ENCODE measurements at regions not wholly inside any gene's neighbourhood (a gene's known extent, or its start where the extent isn't known, plus 50 kb on each side); places are given as distances from the start of the nearest gene placed in this dataset.

DNA sequence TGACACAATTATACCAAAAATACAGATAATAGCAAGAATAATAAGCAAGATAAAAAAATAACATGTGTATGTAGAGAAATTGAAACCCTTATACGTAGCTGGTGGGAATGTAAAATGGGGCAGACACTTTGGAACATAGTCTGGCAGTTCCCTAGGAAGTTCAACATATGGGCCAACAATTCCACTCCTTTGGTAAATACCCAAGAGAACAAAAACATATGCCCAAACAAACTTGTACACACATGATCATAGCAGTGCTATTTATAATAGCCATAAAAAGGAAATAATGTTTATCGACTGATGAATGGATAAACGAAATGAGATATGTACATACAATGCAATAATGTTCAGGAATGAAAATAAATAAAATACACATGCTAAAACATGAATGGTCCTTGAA is 462.4 kb upstream of the SORCS1 start:
- no peak for DNase-seq

DNA sequence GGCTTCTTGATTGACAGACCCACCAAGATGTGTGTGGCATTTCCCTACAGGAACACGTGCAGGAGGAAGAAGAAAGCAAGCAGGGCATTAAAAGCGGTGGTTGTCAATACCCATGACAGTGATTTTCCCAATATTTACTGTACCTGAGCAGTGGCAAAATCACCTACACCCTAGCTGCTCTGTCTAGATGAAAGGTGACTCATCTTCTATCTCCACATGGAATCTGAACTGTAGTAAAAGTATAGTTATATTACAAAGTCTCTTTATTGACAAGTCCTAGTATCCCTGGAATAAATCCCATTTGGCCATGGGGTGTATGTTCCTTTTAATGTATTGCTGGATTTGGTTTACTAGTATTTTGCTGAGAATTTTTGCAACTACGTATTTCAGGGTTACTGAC is 458.8 kb upstream of the SORCS1 start:
- DNase-seq = no peak

DNA sequence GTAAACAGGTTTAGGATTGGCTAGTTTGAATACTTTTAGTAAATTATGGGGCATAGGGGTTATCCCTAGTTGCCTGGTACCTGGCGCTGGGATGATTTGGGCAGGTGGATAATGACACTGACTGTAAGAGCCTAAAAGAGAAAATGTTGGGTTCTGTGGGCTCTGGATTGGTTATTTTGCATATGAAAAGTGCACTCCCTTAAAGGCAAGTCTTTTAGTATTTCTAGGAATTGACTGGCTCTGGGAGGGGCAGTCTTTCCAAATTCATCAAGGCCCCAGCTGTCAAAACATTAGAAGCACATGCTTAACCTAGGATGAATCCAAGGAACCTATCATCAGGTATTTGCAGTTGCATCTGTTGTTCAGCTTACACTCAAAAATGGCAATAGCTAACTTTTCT is 454.6 kb upstream of the SORCS1 start:
- no peak for DNase-seq

DNA sequence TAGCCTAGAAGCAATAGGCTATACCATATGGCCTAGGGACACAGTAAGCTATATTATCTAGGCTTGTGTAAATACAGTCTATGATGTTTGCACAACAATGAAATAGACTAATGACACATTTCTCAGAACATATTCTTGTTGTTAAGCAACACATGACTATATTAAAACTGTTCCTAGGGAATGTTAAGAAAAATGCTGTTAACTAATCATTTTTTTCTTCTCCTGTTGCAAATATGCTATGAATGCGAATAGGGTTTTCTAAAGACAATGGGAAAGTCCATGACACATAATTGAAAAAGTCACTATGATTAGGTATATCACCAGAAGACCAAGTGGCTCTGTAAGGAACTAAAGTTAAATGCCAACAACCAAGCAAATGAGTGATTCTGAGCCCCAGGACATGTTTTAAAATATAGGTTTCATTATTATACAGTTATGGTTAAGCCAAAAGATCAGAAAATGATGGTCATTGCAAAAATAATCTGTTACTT is 454.0 kb upstream of the SORCS1 start:
- DNase-seq = no peak

DNA sequence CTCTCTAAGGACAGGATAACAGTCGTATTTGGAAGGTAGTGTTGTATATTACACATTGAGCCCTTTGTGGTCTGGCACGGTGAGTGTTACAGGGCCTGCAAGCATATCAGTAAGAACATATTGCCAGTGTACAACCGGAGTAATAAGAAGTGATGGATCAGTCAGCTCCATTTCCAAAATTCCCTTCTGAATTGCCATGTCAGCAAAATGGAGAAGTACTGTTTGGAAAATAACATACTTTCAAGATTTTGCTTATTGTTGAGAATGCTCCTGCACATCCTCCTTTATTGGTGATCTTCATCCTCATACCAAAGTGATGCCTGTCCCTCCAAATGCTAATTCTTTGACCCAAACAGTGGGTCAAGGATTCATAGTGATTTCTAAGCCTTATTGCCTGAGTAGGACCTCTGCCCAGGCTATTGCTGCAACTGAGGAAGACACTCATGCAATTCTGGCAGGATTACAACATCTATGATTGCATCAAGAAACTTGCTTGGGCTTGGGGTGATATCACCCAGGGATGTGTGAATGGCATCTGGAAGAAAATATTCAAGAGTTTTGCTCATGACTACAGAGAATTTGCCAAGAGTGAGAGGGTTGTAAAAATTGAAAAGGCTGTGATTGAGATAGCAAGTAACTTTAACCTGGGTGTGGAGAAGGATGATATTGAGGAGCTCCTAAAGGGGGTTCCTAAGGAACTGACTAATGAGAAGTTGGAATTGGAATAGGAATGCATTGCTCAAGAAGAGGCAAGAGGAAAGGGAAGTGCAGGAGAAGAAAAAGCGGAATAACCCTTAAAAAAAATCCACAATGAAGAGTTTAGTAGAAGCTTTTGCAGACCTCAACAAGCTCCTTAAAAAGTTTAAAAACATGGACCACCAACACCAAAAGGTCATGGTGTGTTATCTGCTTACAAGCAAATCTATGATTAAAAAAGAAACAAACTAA is 452.2 kb upstream of the SORCS1 start:
- DNase-seq = no peak

DNA sequence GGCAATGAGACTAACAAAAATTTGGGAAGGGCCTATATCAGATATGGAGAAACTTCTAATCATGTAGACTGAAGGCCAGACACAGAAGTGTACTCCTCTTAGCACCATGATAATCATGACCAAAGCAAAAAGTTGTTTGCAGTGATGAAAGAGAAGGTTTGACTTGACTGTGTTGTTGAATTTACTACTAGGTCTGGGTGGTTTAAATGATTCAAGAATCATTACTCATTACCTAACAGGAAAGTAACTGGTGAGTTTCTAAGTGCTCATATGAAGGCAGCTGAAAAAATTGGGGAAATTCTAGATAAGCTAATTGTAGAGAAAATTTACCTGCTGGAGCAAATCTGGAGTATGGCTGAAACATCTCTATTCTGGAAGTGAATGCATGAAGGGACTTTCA is 451.5 kb upstream of the SORCS1 start:
- no peak for DNase-seq

DNA sequence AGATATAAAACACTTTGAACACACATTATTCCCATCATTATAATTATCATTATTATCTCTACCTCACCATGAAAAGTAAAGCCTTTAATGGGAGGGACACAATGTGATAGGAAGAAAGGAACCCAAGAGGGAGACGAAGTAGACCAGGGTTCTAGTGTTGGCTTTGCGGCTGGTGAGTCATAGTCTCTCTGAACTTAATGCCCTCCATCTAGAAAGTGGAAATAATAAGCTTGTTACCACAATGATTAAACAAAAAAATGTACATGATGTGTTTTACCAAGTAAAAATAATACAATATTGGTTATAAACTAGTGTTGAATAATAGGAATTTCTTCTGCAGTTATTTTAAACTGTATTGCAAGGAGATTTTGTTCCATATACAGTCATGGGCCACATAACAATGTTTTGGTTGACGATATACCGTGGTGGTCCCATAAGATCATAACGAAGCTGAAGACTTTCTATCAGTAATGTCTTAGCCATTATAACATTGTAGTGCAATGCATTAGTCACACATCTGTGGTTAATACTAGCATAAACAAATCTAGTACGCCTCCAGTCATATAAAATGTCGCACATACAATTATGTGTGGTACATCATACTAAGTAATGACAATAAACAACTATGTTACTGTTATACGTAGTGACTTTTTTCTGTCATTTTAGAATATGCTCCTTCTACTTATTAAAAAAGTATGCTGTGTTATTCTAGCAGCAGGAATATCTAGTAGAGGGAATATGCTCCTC is 450.6 kb upstream of the SORCS1 start:
- DNase-seq = no peak

DNA sequence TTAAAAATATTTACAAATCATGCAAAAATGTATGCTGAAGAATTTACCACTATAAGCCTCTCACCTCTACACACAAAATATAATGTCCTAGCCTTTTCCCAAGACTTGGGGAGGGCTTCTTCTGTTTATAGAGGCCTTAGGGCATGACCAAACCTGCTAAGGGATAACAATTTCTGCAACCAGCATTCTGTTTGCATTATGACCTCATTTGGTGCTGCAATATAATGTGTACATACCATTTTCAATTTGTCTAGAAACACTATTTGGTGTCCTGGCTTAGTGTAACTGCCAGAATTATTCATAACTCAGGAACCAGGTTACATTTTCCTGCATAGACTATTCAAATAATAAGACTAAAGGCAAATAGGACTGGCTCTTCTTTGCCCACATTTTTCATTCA is 446.6 kb upstream of the SORCS1 start:
- DNase-seq = no peak

DNA sequence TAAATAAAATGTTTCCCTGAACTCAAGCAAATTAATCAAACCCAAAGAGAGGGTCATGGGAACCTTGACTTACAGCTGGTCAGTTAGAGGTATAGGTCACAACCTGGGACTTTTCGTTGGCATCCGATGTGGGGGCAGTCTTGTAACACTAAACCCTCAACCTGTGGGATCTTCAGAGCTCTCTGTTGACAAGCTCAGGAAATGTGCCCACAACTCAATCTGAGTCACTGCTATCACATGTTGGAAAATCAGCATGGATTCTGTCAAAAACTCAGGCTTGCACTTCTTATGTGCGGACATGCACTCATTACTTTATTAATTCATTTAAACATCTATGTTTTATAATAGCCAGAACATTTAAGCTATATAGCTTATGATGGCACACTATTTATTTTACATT is 424.6 kb upstream of the SORCS1 start:
- no peak for DNase-seq

DNA sequence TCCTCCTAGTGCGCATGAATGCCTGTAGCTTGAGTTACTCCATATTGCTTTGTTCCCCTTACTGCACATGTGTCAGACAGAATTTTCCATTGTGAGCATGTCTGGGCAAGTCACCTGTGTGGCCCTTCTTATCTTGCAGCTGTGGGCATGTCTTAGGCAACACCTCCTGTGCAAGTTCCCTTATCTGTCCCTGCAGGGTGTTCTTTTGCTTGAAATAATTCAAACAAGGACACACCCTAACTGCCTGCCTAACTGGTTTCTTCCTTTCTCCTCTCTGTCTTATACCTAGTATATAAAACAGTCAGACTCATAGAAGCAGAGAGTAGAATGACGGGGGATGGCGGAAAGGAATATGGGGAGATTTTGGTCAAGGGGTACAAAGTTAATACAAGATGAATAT is 421.1 kb upstream of the SORCS1 start:
- no peak for DNase-seq

DNA sequence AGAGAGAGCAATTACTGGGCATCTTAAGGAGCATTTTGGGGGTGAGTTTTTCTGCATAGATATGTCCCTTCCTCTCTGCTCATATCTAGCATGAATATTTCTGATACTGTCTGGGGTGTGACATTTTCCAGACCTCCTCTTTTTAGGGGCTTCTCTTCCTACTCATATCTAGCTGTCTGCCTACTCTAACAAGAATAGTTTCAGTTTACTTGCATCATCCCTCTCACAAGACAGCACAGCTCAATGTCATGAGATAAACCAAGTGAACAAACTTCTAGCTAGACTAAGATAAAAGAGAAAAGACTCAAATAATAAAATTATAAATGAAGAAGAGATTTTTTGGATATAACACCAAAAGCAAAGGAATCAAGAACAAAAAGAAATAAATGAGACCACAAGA is 419.5 kb upstream of the SORCS1 start:
- DNase-seq = no peak

DNA sequence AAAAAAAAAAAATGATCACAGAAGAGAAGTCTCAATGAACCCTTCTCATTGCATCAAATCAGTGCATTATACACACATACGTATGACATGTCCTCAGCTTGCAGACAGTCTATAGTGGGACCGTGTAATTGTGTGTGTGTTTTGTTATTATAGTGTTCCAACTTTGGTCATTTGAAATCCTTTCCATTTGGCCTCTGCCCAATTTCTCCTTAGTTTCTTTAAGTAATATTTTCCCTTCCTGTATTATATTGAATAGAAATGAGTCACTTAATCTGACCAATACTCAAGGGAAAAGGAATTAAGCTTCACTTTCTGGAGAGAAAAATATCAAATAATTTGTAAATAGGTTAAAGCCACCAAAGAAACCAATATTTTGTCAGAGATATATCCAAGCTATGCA is 415.5 kb upstream of the SORCS1 start:
- no peak for DNase-seq

DNA sequence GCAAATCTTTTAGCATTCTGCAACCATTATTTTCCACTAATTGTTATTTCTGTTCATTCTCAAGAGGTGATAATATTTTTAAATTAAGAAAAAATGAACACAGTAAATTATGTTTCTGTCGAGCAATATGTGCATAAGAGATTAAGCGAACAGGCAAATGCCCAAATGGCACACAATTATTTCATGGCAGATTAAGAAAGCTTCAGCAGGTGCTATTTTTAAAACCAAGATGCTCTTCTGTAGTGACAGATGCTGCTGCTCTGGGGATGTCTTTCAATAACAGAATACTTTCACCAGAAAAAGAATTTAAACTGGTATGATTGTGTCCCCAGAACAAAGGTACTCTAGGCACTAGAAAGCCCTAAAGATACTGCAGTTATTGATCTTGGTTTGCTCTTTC is 412.7 kb upstream of the SORCS1 start:
- no peak for DNase-seq

DNA sequence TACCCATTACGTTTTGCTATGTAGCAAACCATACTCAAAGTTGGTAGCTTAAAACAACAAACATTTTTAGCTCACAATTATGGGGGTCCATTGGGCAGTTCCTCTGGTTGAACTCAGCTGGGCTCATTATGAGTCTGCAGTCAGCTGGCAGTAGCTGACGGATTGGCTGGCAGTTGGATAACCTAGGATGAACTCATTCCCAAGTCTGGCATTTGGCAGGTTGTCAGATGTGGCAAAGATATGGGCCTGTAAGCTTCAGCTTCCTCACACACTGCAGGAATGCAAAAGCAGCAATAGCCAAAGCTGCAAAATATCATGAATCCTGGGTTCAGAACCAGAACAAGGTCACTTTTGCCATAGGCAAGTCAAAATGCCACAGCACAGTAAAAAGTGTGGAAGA is 412.2 kb upstream of the SORCS1 start:
- no peak for DNase-seq

DNA sequence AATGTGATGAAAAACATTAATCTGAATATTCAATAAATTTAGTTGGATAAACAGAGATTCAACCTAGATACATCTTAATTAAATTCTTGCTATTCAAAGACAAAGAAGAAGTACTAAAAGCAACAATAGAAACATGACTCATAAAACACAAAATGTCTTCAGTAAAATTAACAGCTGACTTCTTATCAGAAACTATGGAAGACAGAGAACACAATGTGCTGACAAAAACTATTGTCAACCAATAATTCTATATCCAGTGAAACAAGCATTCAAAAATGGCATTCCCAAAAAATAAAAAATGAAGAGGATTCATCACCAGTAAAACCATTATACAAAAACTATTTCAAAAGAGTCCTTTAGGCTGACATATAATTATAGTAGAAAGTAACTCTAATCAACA is 400.5 kb upstream of the SORCS1 start:
- DNase-seq = no peak

DNA sequence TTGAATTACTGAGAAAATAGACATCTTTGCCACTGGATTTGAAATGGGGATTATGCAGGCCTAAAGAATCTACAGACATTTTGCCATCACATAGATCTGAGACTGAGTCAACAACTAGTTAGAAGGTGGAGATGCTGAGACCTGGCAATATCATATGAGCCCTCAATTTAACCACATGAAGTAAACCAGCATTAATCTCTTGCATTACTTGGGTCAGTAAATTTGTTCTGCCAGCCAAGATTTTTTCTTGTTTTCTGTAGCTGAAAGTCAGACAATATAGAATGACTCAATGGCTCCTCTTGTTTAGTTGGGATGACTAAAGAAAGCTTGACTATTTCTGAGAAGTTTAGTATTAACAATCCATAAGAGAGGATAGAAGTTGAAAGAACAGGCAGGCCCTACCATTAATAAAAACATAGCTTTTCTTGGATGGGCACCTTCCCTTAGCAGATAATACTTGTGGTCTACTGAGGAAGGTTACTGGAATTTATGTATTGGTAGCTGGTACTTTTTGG is 396.7 kb upstream of the SORCS1 start:
- DNase-seq = no peak

DNA sequence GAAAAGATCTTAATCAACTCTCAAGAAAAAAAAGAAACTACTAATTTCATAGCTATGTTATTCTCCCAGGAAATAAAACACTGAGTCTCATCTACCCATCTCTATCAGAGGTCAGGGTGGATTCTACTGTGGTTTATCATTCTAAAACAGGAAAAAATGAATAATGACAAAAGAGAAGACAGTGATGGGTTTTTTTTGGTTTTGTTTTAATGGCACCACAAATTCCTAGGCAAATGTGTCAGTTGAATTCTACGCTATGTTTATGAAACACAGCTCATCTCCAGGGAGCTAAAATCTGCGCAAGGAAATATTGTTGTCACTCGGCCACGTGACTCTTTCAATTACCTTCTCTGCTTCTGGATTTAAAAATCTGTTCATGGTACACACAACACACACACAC is 393.4 kb upstream of the SORCS1 start:
- no peak for DNase-seq

DNA sequence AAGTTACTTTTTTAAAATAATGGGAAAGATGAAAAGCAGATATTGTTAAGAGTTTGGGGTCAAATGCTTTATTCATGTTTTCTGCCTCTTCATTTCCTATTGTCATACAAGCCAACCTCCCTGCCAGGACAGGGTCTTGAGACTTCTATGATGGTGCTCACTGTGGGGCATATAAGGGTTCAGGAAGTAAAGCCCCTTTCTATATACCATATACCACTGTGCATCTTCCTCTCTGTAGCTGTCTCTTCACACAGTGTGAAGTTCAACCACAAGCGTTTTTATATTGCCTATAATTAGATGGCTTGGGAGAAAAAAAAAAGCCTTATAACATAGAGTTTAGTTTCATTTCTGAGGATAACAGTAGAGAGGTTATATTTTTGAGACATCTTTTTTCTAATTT is 389.8 kb upstream of the SORCS1 start:
- DNase-seq = no peak

DNA sequence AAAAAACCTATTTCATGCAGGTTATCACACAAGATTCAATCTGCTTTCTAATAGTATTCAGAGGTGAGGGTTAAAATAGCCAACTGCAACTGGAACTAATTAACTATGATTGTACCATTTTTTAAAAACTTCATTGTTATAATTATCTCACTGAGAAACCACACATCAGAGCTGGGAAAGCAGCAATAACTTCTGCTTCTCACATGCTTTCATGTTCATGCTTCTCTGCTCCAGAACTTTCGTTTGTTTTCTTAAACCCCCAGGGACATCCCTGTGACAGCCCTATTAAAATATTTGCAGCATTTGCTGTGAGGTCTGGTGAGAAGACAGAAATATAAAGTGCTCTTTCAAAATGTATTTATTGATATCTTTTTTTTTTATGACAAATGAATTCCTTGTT is 389.0 kb upstream of the SORCS1 start:
- DNase-seq = no peak

DNA sequence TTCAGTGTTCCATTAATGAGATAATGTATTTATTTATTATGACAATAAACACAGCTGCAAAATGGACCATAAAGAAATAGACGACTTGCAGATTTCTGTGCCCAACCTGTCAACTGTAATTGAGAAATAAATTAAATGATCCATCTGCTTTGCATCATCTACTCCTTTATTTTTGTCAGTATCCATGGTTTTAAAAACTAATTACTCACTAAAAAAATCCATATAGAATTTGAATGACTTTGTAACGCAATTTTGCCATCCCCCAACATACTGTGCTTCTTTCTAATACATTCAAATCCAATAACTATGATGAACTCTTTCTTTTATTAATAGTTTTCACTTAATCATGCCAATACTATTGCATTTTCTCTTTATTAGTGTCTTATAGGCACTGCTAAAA is 388.5 kb upstream of the SORCS1 start:
- no peak for DNase-seq

DNA sequence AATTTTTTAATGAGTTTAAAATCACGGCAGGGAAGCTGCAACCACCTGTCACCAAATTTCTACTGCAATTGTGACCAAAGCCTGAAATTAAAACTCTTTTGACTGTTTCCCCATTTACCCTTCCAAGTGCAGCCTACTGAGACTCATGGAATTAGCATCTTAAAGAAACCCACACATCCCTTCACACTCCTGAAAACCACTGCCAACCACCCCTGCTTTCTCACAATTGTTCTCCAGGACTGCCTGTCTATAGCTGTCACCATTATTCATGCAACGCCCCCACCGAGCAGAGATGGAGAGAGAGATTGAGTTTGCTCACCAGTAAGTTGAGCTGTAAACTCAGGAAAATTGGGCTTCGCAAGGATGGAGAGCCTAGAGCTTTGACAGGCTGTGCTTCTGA is 383.8 kb upstream of the SORCS1 start:
- DNase-seq = no peak

DNA sequence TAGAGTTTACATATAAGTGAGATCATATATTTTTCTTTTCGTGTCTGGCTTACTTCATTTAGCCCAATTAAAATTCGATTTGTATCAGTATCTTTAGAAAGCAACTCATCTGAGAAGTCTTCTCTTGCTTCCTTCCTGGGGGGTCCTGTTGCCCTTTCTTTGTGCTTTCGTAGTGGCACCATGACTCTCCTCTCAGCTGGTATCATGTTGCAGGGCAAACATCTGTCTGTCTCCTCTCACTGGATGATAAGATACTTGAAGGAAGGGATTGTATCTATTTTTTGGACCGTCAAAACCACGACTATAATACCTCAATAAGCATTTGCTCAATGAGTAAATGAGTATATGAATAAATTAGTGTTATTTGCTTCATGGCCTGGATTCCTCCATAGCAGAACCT is 382.5 kb upstream of the SORCS1 start:
- no peak for DNase-seq

DNA sequence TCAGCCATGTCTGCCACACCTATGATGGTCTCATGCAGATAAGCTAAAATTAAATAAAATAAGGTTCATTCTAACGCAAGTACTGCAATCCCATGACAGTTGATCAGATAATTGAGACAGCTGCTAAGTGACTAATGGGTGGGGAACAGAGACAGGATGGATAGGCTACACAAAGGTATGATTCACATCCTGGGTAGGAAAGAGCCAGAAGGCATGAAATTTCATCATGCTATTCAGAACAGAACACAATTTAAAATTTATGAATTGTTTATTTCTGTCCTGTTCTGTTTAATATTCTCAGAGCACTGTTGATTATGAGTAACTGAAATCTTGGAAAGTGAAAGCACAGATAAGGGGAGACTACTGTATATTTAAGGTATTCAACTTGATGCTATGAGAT is 381.8 kb upstream of the SORCS1 start:
- no peak for DNase-seq

DNA sequence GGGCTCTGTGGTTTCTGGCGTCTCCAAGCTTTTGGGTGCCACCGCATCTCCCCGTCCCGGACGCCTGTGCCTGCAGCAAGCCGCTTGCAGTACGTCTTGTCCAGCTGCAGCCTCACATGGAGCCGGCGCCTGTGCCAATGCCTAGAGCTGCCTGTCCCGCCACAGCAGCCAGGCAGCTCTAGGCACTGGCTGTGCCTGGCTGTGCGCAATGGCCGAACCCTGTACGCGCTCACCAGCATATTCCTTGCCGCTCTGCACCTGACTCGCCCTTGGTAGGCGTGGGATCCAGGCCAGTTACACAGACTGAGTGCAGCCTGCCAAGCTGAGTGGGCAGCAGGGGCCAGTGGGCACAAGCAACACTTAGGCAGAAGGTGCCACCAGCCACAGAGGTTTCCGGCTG is 381.2 kb upstream of the SORCS1 start:
- DNase-seq = no peak
